HG02884 (cell line): ENCODE measurements at regions not wholly inside any gene's neighbourhood (a gene's known extent, or its start where the extent isn't known, plus 50 kb on each side); places are given as distances from the start of the nearest gene placed in this dataset.
"Not testable (repeated sequence)": the region's sequence is repeated elsewhere in the genome, so short reads cannot be mapped to it uniquely, and the experiment has no call there.

ENCODE experiments used
- ATAC-seq: cut with Tn5 transposase; IDR thresholded peaks from one replicate; pipeline ENCODE4 v1.9.1; 2021; ENCODE audit warnings: mild to moderate bottlenecking, moderate library complexity; ENCODE audit not compliant: unreplicated experiment

DNA sequence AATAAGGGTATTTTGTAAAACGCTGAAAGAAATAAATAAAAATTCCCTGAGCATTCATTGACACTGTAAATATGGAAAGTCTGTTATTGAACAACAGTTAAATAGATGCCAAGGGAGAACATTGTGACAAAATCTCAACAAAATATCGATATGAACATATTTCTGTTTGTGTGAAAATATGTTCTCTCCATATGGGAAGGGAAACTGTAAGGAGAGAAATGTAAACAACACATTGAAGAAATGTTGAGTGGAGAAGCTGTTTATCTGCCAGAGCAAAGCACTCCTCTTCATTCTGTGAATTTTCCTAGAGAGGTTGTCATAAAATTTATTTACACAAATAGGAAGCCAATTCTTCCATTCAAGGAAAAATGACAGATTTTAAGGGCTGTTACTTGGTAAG lies 57.1 kb upstream of the EOMES start:
- no peak for ATAC-seq

DNA sequence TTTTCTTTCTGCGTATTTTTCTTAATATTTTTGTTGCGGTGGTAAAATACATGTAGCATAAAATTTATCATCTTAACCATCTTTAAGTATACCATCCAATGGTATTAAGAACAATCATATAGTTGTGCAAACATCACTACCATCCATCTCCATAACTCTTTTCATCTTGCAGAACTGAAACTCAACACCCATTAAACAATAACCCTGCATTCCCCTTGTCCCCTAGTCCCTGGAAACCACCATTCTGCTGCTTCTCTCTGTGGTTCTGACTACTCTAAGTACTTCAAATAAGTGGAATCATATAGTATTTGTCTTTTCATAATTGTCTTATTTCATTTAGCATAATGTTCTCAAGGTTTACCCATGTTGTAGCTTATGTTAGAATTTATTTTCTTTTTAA lies 67.3 kb upstream of the EOMES start:
- ATAC-seq = no peak

DNA sequence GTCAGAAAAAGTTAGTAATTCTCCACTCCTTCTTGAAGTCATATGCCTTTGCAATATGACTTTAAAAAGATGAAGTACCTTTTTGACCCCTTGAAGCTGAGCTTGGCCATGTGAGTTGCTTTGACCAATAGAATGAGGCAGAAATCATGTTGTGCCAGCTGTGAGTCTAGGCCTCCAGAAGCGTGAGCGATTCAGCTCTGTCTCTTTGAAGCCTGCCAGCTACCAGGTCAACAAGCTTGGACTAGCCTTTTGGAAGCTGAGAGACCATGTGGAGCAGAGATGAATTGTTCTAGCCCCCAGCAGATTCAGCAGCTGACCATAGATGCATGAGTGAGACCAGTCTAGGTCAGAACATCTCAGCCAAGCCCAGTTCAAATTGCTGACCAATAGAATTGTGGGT lies 69.8 kb upstream of the EOMES start:
- ATAC-seq = no peak

DNA sequence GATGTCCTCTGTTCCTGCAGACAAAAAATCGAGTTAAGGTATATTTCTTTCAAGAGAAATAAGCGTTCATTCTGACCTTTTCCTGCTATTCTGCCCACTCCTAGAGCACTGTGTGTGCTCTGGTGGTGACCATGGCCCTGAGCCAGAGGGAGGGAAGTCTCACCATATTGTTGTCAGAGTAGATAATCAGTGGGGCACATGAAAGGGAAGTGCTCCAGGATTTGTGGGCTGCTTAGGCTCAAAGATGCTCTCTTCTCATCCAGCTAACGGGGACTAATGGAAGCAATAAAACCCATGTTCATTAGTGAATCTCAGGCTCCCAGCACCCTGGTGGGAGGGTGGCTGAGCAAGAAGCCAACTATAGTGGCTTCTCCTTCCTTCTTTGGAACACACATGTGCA lies 70.7 kb upstream of the EOMES start:
- no peak for ATAC-seq

DNA sequence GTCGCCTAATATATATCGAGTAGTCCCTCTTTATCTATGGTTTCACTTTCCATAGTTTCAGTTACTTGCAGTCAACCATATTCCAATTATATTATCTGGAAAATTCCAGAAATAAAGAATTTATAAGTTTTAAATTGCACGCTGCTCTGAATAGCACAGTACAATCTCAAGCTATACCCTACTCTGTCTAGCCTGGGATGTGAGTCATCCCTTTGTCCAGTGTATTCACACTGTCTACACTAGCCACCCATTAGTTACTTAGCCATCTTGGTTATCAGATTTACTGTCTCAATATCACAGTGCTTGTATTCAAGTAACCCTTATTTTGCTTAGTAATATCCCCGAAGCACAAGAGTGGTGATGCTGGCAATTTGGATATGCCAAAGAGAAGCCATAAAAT lies 72.1 kb upstream of the EOMES start:
- no peak for ATAC-seq

DNA sequence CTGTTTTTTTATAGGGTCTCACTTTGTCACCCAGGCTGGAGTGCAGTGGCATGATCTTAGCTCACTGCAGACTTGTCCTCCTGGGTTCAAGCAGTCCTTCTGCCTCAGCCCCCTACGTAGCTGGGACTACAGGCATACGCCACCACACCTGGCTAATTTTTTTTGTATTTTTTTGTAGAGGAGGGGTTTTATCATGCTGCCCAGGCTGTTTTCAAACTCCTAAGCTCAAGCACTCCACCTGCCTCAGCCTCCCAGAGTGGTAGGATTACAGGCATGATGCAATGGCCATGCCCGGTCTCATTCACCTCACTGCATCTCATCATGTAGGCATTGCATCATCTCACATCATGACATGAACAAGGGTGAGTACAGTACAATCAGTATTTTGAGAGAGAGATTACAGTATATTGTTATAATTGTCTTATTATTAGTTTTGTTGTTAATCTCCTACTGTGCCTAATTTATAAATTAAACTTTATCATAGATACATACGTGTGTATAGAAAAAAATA lies 74.3 kb upstream of the EOMES start:
- no peak for ATAC-seq

DNA sequence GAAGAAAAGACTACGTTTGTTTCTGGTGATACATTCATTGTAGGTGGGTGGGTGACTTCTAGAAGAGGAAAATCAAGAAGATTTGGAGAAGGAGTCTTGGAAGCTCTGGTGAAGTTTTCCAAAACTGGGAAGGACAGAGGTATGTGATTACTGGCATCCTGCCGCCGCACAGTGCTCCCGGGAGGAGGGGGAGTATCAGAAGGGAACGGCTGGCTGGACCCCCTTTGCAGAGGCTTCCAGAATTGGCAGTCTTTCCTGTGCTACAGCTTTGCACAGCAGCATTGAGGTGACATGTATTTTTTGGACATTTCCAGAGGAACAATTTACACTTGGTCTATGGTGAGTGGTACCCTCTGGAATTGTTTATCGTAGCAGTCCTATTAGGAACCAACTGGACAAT lies 75.7 kb upstream of the EOMES start:
- no peak for ATAC-seq

DNA sequence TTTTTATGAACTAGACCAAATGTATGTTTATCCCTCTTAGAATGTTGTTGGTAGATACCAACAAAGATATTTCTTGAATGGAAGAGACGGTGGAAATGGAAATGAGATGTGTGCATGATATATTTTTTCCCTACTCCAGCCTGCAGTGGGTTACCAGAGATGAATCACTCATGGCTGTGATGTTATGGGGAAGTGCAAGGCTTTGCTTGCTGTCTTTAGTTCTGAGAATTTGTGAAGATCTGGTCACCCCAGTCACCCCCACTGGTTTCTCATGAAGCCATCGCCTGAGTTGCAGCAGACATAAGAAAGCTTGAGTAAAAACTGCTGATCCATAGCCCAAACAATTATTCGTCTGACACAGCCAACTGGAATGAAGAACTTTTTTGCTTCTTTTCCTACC lies 78.1 kb upstream of the EOMES start:
- no peak for ATAC-seq

DNA sequence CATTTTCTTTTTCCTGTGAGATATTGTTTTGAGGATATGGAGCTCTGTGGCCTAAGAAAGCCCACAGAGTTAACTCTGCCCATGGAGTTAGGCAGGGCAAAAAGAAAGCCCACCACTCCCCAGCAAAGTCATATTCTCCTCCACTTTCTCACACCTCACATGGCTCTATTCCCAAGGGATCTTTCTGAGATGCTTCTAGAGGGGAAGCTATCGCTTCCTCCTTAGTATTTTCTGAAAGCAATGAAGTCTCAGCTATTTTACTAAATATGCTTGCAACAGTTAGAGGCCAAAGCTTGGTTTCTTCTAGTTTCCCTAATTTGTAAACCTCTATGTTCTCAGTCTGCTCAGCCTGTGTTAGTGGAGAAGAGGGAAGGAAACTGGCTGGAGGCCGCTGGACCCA lies 80.3 kb upstream of the EOMES start:
- no peak for ATAC-seq

DNA sequence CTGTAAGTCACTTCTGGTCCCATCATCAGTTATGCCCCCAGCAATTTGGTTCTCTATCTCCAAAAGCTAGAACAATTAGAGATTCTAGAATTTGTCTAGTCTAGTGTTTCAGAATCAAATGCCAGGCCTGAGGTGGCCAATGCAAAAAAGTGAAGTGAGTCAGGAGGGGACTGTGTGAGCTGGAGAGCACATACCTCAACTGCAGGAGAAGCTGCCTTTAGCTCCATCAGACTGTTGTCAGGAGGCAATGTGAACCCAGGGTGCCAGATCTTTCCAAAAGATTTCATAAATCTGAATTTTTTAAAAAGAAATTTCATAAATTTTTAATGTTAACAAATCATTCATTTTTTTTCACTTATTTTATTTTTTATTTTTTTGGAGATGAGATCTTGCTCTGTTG lies 80.7 kb upstream of the EOMES start:
- no peak for ATAC-seq

DNA sequence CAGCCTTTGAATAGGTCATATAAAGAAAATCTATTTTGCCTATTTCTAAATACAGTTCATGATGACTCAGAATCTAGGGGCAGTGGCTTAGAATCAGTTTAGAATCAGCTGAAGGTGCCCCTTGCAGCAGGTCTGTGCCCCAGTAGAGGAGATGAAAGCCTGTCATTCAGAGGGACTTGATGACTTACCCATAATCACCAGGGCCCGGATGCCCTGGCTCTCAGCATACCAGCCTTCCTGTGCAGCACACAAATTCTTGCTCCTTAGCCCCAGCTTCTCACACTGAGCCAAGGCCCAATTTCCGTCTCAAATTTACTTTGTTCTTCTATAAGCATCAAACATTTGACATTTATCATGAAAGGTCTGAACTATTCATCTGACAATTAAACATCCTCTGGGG lies 83.2 kb upstream of the EOMES start:
- ATAC-seq = no peak

DNA sequence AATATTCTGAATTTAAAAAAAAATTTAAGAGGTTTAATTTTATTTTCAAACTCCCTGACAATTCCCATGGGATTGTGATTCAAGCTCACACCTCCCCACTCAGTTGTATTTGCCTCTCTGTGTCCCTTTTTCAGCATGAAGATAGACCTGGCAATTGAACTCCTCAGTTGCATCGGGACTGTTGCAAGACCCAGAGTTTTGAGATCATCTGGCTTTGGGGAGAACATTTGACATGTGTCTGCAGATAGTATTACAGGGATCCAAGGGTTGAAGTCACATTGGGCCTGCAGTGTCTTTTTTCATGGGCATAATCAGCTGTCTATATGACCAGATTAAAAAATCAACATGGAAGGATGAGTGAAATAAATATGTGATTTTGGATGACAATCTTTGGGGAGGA lies 91.1 kb upstream of the EOMES start:
- no peak for ATAC-seq

DNA sequence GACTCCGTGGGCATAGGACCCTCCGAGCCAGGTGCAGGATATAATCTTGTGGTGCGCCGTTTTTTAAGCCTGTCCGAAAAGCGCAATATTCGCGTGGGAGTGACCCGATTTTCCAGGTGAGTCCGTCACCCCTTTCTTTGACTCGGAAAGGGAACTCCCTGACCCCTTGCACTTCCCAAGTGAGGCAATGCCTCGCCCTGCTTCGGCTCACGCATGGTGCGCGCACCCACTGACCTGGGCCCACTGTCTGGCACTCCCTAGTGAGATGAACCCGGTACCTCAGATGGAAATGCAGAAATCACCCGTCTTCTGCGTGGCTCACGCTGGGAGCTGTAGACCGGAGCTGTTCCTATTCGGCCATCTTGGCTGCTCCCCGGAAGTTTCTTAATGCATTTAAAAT lies 99.5 kb upstream of the EOMES start:
- not testable (repeated sequence) for ATAC-seq

DNA sequence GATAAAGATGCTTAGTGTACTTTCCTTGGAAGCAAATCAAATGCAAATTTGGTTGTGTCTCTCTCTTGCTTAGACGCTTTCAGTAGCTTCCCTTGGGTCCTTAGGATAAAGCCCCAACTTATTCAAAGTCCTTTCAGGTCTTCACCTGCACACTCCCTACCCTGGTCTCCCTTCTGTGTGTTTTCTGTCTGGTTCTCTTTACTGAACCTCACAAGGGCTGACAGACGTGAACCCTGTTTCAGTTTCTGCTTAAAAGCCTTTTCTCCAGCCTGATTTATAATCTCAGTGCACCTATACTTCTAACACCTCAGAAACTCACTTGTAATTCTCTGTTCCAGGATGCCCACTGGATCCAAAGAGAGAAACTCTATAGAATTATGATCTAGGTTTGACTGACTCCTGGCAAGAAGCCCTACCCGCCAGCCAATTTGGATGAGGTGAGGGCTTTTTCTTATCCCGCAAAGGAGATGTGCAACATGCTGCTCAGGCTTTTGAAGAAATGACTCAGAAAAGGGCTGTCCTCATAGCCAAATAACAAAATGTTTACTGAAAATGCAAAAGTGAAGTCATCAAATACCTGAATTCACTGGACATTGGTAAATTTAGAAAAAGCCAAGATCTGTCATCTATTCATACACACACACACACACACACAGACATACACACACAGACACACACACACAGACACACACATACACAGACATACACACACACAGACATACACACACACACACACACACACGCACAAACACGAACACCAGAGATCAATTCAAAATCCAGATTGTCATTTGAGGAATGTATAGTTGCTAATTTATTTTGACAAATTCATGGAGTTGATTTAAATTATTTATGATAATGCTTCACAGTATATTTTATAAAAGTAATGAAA lies 102.4 kb upstream of the EOMES start:
- no peak for ATAC-seq

DNA sequence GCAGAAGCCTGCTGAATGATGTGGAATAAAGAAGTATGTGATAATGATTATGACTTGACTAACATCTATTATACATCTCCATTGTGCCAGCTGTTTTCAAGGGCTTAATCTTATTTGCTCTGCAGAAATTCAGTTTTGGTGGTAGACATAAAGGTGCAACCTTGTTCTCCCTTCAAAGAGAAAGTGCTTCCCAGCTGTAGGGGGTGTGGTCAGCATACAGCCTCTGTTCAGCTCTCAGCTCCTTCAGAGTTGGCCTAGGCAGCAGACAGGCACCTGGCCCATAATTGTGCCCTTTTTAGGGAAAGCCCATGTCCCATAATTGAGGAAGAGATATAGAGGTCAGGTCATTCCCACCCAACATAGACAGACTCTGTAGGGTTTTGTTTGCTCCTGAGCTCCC lies 104.3 kb upstream of the EOMES start:
- no peak for ATAC-seq

DNA sequence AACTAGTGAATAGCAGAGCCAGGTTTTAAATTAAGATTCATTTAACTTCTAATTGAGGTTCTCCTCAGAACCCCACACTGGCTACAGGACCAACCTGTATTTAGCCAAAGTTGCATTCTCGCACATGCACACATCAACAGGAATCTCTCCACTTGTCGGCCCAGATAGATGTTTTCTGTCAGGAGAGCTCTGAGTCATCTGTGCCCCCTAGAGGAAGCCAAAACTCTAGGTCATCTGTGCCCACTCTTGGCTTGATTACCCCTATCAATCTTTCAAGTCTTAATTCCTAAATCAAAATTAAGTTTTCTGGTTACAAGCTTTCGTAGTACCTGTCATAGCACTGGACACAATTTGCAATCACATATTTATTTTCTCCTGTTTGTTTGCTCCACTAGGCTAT lies 104.9 kb upstream of the EOMES start:
- no peak for ATAC-seq

DNA sequence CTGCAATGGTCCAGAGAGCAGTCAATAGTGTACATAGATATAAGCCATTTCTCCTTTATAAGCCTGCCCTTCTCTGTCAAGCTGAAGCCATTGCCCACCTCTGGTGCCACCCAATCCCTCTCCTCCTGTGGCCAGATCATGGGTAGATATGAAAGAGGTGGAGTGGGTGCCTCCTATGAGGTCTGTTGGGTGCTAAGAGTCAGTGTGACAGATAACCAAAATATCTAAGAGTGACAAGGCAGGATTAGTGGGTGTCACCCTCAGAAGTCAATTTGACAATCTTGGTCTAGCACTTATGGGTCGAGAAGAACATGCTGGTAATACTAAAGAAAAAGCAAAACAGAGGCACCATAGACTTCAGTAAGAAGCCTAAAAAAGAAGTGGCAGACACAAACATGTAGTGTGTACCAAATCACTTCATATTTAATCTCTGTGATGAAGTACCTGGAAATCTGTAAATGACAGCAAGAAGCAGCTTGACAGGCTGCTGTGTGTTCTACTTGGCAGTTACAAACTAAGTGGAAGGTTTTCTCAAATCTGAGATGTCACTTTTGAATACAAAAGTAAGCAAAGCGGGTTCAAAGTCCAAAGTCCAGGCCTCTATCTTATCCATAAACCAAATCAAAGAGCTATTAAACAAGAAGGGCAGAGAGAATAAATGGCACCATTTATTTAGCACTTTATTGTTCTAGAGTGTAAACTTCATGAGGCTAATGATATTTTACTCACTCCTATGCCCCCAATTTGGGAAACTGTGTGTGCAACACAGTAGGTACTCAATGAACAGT lies 118.9 kb upstream of the EOMES start:
- ATAC-seq = no peak

DNA sequence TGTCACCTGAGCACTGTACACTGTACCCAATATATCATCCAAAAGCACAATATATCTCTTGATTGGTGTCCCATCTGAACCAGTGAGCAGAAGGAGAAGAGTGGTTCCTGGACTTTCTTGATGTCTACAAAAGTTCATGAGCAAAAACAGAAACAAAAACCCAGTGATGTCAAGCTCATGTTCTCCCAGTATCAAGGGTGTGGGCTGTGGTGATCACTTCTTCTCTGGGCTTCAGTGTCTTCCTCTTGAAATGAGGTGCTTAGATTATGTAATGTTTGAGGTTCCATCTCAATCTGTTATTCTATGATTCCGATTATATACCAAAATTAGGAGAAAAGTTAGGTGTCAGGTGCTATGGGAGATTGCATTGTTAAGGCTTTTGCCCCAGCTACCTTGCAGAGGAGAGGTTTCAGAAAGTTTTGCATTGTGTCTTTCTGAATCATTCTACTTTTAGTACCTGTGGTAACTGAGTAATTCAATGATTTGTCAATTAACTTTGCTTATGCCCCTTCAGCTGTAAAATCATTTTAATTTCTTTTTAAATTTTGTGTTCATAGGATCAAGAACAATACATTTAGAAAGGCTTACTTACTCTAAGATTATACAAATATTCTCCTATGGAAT lies 122.0 kb upstream of the EOMES start:
- ATAC-seq = no peak

DNA sequence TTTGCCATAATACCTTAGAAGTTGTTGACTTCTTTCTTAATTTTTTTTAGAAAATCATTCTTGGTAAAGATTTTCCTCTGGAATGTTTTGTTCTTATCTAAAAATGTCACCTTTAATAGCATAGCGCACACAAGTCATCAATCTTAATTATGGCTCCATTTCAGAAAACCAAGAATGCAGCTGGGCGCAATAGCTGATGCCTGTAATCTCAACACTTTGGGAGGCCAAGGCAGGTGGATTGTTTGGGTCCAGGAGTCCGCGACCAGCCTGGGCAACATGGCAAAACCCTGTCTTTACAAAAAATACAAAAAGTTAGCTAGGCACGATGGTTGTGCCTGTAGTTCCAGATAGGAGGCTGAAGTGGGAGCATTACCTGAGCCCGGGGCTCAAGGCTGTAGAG lies 125.6 kb upstream of the EOMES start:
- ATAC-seq = no peak

DNA sequence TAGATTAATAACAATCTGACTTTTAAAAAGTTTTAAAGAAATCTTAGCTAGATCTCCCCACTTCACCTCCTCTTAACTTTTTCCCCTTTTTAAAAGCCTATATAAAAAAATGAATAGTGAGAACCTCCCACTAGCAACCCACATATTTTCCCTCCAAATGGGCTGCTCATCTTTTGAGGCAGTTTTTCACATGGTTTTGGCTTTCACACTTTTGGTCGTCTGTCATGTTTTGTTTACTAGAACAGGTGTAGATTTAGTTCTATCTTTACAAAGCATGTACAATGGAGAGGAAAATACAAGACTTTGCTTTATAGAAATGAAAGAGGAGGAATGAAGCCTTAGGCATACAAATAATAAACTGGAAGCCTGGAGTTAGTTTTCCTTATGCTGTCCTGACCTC lies 126.7 kb upstream of the EOMES start:
- no peak for ATAC-seq

DNA sequence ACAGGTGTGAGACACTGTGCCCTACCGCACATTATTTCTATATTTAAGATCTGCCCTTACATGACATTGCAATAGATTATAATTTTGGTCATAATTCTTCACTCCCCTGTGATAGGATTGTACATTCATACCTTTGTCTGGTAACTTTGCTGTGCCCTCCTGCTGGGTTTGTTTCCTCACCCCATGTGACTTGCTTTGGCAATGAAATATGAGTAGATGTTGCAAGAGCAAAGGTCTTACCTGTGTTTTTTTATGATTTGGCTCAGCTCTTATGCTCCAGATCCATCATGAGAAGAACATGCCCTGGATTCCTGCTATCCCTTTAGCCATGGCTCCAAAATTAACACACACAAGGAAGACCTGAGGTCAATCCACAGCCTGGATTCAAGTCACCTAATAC lies 137.7 kb upstream of the EOMES start:
- no peak for ATAC-seq
